Kidney epithelial cell (primary cell): ENCODE measurements at regions not wholly inside any gene's neighbourhood (a gene's known extent, or its start where the extent isn't known, plus 50 kb on each side); places are given as distances from the start of the nearest gene placed in this dataset.

Experiments used
- DNase-seq: peaks from one replicate; pipeline ENCODE4 v3.0.0-alpha.2; 2010; ENCODE audit warnings: low read depth
- H3K27me3 ChIP-seq: 2 replicates; pipeline ENCODE4 v1.6.0; 2011; ENCODE audit warnings: low read length; ENCODE audit not compliant: control insufficient read depth, insufficient read depth
- H3K36me3 ChIP-seq: 2 replicates; pipeline ENCODE4 v1.5.1; 2011; ENCODE audit warnings: low read length; ENCODE audit not compliant: control insufficient read depth, insufficient read depth
- H3K4me3 ChIP-seq: 2 replicates; pipeline ENCODE4 v1.5.1; 2011; ENCODE audit warnings: low read depth, mild to moderate bottlenecking, control low read depth, low read length
- TF ChIP-seq, protein P1 (sequence below): IDR thresholded peaks from 2 replicates; pipeline ENCODE4 v1.5.1; 2011; ENCODE audit warnings: mild to moderate bottlenecking, moderate library complexity, low read length, control low read depth, inconsistent platforms; ENCODE audit not compliant: insufficient read depth, poor library complexity, severe bottlenecking

DNA sequence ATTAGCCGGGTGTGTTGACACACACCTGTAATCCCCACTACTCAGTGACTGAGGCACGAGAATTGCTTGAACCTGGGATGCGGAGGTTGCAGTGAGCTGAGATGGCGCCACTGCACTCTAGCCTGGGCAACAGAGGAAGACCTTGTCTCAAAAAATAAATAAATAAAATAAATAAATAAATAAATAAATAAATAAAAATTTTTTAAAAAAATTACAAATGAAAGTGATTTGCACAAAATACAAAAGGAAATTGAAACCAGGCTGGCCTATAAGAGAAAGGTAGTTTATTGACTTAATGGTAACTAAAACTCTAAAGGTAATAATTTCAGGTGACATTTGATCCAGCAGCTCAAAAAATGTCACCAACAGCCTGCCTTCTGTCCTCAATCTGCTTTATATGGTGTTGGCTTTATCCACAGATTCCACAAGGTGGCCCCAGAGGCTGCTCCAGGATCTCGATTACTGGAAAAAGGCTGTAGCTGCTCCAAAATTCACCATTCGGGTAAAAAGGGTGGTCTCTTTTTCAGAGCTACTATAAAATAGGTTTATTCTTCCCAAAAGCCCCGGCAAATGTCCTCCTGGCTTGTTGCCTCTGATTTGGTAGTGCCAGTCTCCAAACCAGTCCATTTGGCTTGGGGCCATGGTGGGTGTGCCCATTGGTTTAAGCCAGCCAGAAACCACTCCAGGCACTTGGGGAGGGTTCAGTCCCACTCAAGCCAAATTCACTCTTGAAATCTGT is 61.4 kb upstream of the TRIM2 start:
- TF ChIP-seq, protein P1, sequence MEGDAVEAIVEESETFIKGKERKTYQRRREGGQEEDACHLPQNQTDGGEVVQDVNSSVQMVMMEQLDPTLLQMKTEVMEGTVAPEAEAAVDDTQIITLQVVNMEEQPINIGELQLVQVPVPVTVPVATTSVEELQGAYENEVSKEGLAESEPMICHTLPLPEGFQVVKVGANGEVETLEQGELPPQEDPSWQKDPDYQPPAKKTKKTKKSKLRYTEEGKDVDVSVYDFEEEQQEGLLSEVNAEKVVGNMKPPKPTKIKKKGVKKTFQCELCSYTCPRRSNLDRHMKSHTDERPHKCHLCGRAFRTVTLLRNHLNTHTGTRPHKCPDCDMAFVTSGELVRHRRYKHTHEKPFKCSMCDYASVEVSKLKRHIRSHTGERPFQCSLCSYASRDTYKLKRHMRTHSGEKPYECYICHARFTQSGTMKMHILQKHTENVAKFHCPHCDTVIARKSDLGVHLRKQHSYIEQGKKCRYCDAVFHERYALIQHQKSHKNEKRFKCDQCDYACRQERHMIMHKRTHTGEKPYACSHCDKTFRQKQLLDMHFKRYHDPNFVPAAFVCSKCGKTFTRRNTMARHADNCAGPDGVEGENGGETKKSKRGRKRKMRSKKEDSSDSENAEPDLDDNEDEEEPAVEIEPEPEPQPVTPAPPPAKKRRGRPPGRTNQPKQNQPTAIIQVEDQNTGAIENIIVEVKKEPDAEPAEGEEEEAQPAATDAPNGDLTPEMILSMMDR, result peak; percentile 87
- no peak for DNase-seq
- Histone ChIP-seq H3K36me3 (no peaks in the 10 kb centered on the region), H3K4me3 (no peak overlapping the region), H3K27me3 (no peaks in the 10 kb centered on the region)

DNA sequence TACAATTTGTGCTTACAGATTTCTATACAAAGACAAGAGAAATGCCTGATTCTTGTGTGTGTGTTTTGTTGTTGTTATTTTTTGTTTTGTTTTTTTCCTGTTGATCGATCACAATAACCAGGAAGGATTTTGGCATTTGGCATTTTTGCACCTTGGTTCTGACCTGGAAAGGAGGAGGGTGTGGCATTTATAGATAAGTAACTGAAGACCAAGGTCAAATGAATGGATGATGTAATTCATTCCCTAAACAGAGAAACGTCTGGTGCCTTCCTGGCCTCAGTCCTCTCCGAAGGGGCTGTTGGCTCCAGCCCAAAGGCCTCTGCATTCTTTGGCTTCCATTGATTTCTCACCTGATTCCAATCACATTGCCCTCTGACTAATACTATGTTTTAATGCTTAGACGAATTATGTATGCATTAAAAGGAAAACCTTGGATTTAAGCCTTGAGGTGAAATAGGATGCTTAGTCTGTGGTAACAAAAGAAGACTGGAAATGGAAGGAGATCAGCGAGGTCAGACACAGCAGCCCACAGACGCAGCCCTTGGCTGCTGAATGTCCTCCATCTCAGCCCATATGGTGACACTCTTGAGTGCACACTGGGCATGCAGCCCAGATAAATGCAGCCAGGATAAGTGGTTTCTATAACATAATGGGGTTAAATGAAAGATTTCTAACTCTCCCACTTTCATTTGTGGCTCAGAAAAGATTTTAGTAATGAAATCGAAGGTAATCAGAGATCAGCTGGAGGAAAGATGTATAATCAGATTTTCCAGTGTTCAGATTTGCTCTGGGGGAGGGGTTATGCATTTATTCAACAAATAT is 60.5 kb upstream of the TRIM2 start:
- DNase-seq, result no peak
- TF ChIP-seq, protein P1, result no peak
- no peaks in the 10 kb centered on the region for H3K27me3 ChIP-seq
- H3K4me3 ChIP-seq, result no peak overlapping the region
- no peaks in the 10 kb centered on the region for H3K36me3 ChIP-seq

DNA sequence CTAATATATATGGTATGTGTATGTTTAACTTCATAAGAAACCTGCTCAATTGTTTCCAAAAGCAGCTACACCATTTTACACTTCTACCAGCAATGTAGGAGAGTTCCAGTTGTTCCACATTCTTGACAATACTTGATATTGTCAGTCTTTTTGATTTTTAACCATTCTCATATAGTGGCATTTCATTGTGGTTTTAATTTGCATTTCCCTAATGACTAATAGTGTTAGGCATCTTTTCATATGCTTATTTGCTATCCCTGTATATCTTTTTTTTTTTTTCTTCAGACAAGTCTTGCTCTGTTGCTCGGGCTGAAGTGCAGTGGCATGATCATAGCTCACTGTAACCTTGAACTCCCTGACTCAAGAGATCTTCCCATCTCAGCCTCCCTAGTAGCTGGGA is 58.2 kb upstream of the TRIM2 start:
- no peak for DNase-seq
- Histone ChIP-seq H3K27me3 (no peaks in the 10 kb centered on the region), H3K4me3 (no peak overlapping the region), H3K36me3 (no peaks in the 10 kb centered on the region)
- TF ChIP-seq, protein P1, result no peak

DNA sequence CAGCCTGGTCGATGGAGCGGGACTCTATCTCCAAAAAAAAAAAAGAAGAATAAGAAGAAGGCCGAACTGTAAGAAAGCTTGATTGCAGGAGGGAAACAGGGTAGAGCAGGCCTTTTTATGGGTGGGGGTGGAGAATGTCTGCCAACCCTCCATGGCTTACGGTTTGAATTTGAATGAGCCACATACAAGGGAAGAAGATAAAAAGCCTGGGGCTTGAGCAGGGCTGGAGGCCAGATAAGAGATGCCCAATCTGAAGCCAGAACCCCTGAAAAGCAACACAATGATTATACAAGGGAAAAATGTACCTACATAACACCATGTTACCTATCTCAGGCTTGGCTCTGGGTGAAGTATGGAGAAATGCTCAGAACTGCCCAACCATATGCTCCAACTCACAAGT is 57.3 kb upstream of the TRIM2 start:
- Histone ChIP-seq H3K27me3 (no peaks in the 10 kb centered on the region), H3K36me3 (no peaks in the 10 kb centered on the region), H3K4me3 (no peak overlapping the region)
- TF ChIP-seq, protein P1, result no peak
- no peak for DNase-seq

DNA sequence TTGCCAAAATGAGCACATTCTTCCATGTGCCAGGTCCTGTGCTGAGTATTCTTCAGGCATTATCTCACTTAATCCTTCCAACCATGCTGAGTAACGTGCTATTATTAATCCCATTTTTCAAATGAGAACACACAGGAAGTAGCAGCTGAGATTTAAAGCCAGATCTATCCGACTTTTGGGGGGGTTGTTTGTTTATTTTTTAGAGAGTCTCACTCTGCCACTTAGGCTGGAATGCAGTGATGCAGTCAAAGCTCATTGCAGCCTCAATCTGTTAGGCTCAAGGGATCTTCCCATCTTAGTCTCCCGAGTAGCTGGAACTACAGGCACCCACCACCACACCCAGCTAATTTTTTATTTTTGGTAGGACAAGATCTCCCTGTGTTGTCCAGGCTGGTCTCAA is 55.5 kb upstream of the TRIM2 start:
- Histone ChIP-seq H3K36me3 (no peaks in the 10 kb centered on the region), H3K4me3 (no peak overlapping the region), H3K27me3 (no peaks in the 10 kb centered on the region)
- no peak for DNase-seq
- TF ChIP-seq, protein P1, result no peak
